Smooth muscle cell (in vitro differentiated cells): ENCODE measurements at regions not wholly inside any gene's neighbourhood (a gene's known extent, or its start where the extent isn't known, plus 50 kb on each side); places are given as distances from the start of the nearest gene placed in this dataset.

Experiments used
- DNase-seq: peaks from one replicate; lab custom pipeline; 2025; ENCODE audit not compliant: unreplicated experiment; lab: John Stamatoyannopoulos, UW
- H2AFZ ChIP-seq: fragments of 200-600 bp; sonication (generic); 2 replicates; pipeline ENCODE4 v1.6.0; 2016; ENCODE audit warnings: antibody characterized with exemption, low read depth, mild to moderate bottlenecking
- H3F3A ChIP-seq: fragments of 200-600 bp; sonication (generic); 2 replicates; pipeline ENCODE4 v1.6.0; 2017; ENCODE audit warnings: antibody characterized with exemption, low read depth
- H3K27ac ChIP-seq: fragments of 200-600 bp; sonication (generic); 2 replicates; pipeline ENCODE4 v1.5.1; 2016; ENCODE audit warnings: low read depth, mild to moderate bottlenecking
- H3K27me3 ChIP-seq: fragments of 200-600 bp; sonication (generic); 2 replicates; pipeline ENCODE4 v1.6.1; 2016; ENCODE audit warnings: low read depth, mild to moderate bottlenecking
- H3K36me3 ChIP-seq: fragments of 200-600 bp; sonication (generic); 2 replicates; pipeline ENCODE4 v1.5.1; 2016; ENCODE audit warnings: low read depth
- H3K4me1 ChIP-seq: fragments of 200-600 bp; sonication (generic); 2 replicates; pipeline ENCODE4 v1.5.1; 2016; ENCODE audit warnings: low read depth
- H3K4me2 ChIP-seq: fragments of 200-600 bp; sonication (generic); 2 replicates; pipeline ENCODE4 v1.6.0; 2016; ENCODE audit warnings: mild to moderate bottlenecking
- H3K4me3 ChIP-seq: fragments of 200-600 bp; sonication (generic); 2 replicates; pipeline ENCODE4 v1.5.1; 2016; ENCODE audit warnings: mild to moderate bottlenecking
- H3K79me2 ChIP-seq: fragments of 200-600 bp; sonication (generic); 2 replicates; pipeline ENCODE4 v1.6.0; 2016; ENCODE audit warnings: low read depth, mild to moderate bottlenecking
- H3K9ac ChIP-seq: fragments of 200-600 bp; sonication (generic); 2 replicates; pipeline ENCODE4 v1.6.0; 2016; ENCODE audit warnings: low read depth
- H3K9me3 ChIP-seq: fragments of 200-600 bp; sonication (generic); replicated peaks from 2 replicates; pipeline ENCODE4 v1.5.1; 2016; ENCODE audit warnings: low read depth
- H4K20me1 ChIP-seq: fragments of 200-600 bp; sonication (generic); 2 replicates; pipeline ENCODE4 v1.6.0; 2016; ENCODE audit warnings: low read depth
- WGBS: methylation state at CpG from one replicate; pipeline ENCODE4 v1.1.7; 2016; ENCODE audit warnings: low lambda C conversion rate; 5-methylcytosine and 5-hydroxymethylcytosine counted together
- TF ChIP-seq, protein P1 (sequence below): fragments of 200-600 bp; sonication (generic); IDR thresholded peaks from 2 replicates; pipeline ENCODE4 v1.5.1; 2017; ENCODE audit warnings: borderline replicate concordance, mild to moderate bottlenecking, antibody characterized with exemption; ENCODE audit not compliant: insufficient read depth, poor library complexity, severe bottlenecking

DNA sequence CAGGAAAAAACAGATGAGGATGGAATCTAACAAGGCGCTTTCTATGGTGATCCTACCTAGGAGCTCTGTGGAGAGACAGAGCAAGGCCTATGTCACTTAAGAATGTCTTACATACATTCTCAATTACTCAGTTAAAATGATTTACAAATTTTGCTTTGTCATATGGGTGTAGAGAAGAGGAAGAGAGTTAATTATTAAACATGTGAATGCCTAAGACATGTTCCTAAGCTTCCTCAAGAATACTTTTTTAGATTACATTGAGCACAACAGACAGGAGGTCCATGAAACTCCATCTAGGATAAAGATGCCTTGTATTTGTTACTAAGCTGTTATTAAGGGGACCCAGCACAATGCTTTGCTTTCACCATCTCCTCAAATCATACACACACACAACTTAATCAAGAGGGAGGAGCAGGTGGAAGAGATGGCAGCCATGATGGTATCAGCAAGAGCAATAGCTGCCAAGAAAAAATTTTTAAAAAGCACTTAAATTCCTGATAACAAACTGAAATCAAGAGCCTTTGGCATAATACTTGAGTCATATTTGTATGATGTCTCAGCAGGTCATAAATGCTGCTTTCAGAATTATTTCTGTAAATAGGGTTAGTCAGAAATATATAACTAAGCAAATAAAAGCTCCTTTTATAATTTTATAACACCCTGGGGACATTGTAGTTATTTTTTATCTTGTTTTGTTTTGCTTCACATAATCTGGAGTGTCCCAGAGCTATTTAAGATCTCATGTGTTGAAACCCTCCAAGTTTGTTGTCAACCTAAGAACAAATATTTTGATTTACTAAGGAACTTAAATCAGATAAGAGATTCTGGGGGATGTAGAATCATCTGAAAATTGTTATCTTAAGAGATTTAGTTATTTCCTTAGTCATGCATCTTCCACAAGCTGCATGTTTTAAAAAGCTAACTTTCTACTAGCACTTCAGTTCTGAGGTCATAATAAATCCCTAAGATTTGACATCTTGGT lies 70.0 kb upstream of the CD2AP start:
- no peaks in the 10 kb centered on the region for H3K4me1 ChIP-seq
- no peak for DNase-seq
- 95% methylated on average over 1 of the region's 1 CpG for WGBS
- H3K27ac ChIP-seq, result no peak overlapping the region
- TF ChIP-seq, protein P1, sequence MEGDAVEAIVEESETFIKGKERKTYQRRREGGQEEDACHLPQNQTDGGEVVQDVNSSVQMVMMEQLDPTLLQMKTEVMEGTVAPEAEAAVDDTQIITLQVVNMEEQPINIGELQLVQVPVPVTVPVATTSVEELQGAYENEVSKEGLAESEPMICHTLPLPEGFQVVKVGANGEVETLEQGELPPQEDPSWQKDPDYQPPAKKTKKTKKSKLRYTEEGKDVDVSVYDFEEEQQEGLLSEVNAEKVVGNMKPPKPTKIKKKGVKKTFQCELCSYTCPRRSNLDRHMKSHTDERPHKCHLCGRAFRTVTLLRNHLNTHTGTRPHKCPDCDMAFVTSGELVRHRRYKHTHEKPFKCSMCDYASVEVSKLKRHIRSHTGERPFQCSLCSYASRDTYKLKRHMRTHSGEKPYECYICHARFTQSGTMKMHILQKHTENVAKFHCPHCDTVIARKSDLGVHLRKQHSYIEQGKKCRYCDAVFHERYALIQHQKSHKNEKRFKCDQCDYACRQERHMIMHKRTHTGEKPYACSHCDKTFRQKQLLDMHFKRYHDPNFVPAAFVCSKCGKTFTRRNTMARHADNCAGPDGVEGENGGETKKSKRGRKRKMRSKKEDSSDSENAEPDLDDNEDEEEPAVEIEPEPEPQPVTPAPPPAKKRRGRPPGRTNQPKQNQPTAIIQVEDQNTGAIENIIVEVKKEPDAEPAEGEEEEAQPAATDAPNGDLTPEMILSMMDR, result no peak
- peaks cover 6% of the 10 kb centered on the region for H3K27me3 ChIP-seq
- no peaks in the 10 kb centered on the region for H4K20me1 ChIP-seq
- no peaks in the 10 kb centered on the region for H3K9me3 ChIP-seq
- H3K79me2 ChIP-seq, result no peaks in the 10 kb centered on the region
- H2AFZ ChIP-seq, result no peak overlapping the region
- no peak overlapping the region for H3K4me2 ChIP-seq
- H3F3A ChIP-seq, result no peaks in the 10 kb centered on the region
- H3K36me3 ChIP-seq, result no peaks in the 10 kb centered on the region
- no peak overlapping the region for H3K4me3 ChIP-seq
- no peak overlapping the region for H3K9ac ChIP-seq

DNA sequence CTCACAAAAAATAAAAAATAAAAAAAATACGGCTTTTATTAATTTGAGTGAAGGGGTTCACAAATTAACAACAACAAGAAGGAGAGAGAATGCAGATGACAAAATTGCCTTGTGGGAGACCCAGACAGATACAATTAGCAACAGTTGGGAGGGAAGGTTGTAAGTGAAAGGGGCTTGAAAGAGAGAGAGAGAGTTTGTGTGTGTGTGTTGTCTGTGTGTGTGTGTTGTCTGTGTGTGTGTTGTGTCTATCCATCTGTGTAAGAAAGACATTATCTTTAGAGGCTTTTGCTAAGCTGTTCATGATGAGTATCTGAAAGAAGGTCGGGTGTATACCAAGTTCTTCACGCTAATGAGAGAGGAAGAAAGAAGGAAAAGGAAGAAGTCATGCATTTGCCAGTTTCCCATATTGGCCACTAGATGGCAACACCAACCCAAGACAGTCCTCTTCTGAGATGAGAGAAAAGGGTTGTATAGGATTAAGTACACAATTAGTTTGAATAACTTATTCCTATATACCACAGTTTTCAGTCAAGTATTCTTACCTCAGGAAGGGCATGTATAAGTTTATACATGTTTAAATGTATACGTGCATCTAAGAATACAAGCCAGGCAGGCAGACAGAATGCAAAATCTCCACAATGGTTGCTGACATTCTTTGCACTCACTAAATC lies 63.7 kb upstream of the CD2AP start:
- H3K4me1 ChIP-seq, result no peaks in the 10 kb centered on the region
- no peaks in the 10 kb centered on the region for H3F3A ChIP-seq
- no peak for DNase-seq
- no peaks in the 10 kb centered on the region for H3K9me3 ChIP-seq
- H3K36me3 ChIP-seq, result no peaks in the 10 kb centered on the region
- peak overlapping the region; percentile 84 for H3K9ac ChIP-seq
- H3K27ac ChIP-seq, result peak overlapping the region; percentile 73
- TF ChIP-seq, protein P1, result peak; percentile 90
- peak overlapping the region; percentile 97 for H2AFZ ChIP-seq
- peak overlapping the region; percentile 51 for H3K4me3 ChIP-seq
- WGBS, result 16% methylated on average over 4 of the region's 4 CpGs
- H3K27me3 ChIP-seq, result peaks cover 6% of the 10 kb centered on the region
- no peaks in the 10 kb centered on the region for H3K79me2 ChIP-seq
- H3K4me2 ChIP-seq, result peak overlapping the region; percentile 87
- no peaks in the 10 kb centered on the region for H4K20me1 ChIP-seq

GRCh38 chr6:47414423-47415167 lies 63.0 kb upstream of the CD2AP start:
- Histone ChIP-seq H3F3A (no peaks in the 10 kb centered on the region), H2AFZ (peak overlapping the region; percentile 97), H3K27me3 (peaks cover 6% of the 10 kb centered on the region), H3K9ac (peak overlapping the region; percentile 84), H3K4me1 (no peaks in the 10 kb centered on the region), H3K36me3 (no peaks in the 10 kb centered on the region), H3K79me2 (no peaks in the 10 kb centered on the region), H4K20me1 (no peaks in the 10 kb centered on the region), H3K4me3 (peak overlapping the region; percentile 51), H3K27ac (peak overlapping the region; percentile 73), H3K9me3 (no peaks in the 10 kb centered on the region), H3K4me2 (peak overlapping the region; percentile 87)
- TF ChIP-seq, protein P1, result no peak
- 34% methylated on average over 14 of the region's 14 CpGs for WGBS
- DNase-seq, result no peak
